ENCODE measurements at regions not wholly inside any gene's neighbourhood (a gene's known extent, or its start where the extent isn't known, plus 50 kb on each side); places are given as distances from the start of the nearest gene placed in this dataset.

DNA sequence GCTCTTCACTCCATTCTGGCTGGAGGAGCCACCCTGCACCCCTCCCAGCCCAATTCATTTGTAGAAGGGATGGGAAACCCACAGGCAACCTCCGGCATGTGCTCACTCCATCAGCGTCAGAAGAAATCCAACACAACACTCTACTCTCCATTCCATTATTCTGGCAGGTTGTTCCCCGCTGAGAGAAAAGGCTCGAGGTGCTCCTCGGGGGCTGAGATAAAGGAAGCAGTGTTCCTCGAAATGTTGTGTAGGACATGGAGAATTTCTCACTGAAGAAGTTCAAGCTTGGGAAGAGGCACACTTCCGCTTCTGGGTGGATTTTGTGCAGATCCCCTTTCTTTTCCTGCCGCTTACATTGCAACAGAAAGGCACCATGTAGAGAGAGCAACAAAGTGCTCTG is 355.0 kb upstream of the CFAP20DC start:
- TF ChIP-seq ZNF274 (IDR thresholded peaks at IDR 0.05; ENCODE audit: low read depth, low read length) = no peak
- no peak for TF ChIP-seq YY1 (IDR thresholded peaks at IDR 0.05; ENCODE audit: insufficient read depth, insufficient read length)
